ENCODE measurements at regions not wholly inside any gene's neighbourhood (a gene's known extent, or its start where the extent isn't known, plus 50 kb on each side); places are given as distances from the start of the nearest gene placed in this dataset.

DNA sequence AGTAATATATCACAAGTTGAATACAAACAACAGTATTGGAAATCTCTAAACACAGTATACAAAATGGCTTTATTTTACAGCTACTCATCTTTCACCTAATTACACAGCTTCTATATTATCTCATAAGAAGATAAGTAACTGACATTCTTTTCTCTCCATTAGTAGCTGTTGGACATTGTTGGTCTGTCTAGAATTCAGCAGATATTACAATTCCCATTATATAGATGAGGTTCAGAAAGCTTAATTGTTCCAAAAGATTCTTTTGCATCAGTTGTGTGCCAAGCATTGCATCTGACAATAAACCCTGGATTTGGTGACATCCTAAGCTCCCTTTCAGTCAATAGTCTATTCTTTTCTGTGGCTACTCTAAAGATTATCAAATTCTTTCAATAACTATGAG is 187.0 kb downstream of the NTMT2 start:
- Histone ChIP-seq H2BK5ac (ENCODE audit: low read length) (no peak overlapping the region), H3K9me3 (replicated peaks in 1 of 2; ENCODE audit: control insufficient read depth in 2 of 2, insufficient read depth in 1 of 2, low read depth in 1 of 2, low read length in 2 of 2) (no peaks in the 10 kb centered on the region), H3K4ac (ENCODE audit: low read length) (no peak overlapping the region), H3K79me1 (ENCODE audit: low read depth, low read length) (no peaks in the 10 kb centered on the region), H2BK15ac (ENCODE audit: low read length) (no peak overlapping the region), H3K4me2 (ENCODE audit: insufficient read depth, low read length, poor library complexity, severe bottlenecking) (no peak overlapping the region), H3K14ac (ENCODE audit: low read length) (no peak overlapping the region), H3K23ac (ENCODE audit: low read depth, low read length, poor library complexity) (no peak overlapping the region), H3K36me3 (replicated peaks in 1 of 2; ENCODE audit: control insufficient read depth in 2 of 2, insufficient read depth in 2 of 2, low read length in 2 of 2) (no peaks in the 10 kb centered on the region), H2BK12ac (ENCODE audit: low read length) (no peak overlapping the region), H2AK5ac (ENCODE audit: low read depth, low read length) (no peak overlapping the region), H2BK120ac (ENCODE audit: low read depth, low read length) (no peak overlapping the region), H2AFZ (ENCODE audit: low read length) (no peak overlapping the region), H3K4me1 (ENCODE audit: control insufficient read depth in 2 of 2, insufficient read depth in 1 of 2, low read depth in 1 of 2, low read length in 2 of 2) (no peaks in the 10 kb centered on the region), H4K8ac (ENCODE audit: low read depth, low read length) (no peak overlapping the region), H3K27me3 (ENCODE audit: control insufficient read depth in 3 of 3, insufficient read depth in 3 of 3, low read depth in 1 of 3, low read length in 3 of 3) (no peaks in the 10 kb centered on the region), H3K4me3 (ENCODE audit: low read length in 2 of 2) (no peak overlapping the region), H3K18ac (ENCODE audit: low read length) (no peak overlapping the region), H3K27ac (replicated peaks; ENCODE audit: low read length) (no peak overlapping the region), H3K9ac (ENCODE audit: low read depth, low read length, poor library complexity) (no peak overlapping the region), H4K91ac (ENCODE audit: low read depth, low read length, poor library complexity) (no peak overlapping the region)
- no peak for DNase-seq (ENCODE audit: low spot score)

DNA sequence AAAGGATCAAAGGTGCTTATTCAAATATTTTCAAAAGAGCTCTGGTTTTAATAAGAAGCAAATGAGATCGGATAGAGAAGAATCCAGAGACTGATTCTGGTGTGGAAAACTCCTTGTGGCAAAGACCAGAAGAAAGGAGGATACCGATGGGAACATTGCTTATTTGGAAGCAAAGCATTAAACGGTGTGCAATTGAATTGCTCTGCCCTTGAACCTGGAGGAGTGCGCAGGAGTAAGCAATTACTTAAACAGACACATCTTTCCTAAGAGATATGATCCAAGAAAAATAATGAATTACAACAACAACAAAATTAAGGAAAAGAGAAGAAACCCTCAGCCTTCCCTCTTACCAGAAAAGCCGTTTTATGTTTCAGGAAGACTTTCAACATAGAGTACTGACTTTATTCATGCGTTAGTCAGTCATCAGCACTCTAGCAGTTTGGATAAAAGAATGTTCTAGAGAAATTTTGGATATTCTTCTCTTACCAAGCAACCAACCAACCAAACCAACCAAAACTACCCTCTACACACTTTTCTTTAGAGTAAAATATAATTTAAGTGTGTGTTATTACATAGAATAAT is 191.7 kb downstream of the NTMT2 start:
- no peak overlapping the region for H3K18ac ChIP-seq (ENCODE audit: low read length)
- no peak overlapping the region for H3K9ac ChIP-seq (ENCODE audit: low read depth, low read length, poor library complexity)
- no peak overlapping the region for H3K27ac ChIP-seq (replicated peaks; ENCODE audit: low read length)
- H2AFZ ChIP-seq (ENCODE audit: low read length) = no peak overlapping the region
- H4K8ac ChIP-seq (ENCODE audit: low read depth, low read length) = no peak overlapping the region
- no peaks in the 10 kb centered on the region for H3K9me3 ChIP-seq (replicated peaks in 1 of 2; ENCODE audit: control insufficient read depth in 2 of 2, insufficient read depth in 1 of 2, low read depth in 1 of 2, low read length in 2 of 2)
- H3K4ac ChIP-seq (ENCODE audit: low read length) = no peak overlapping the region
- H3K36me3 ChIP-seq (replicated peaks in 1 of 2; ENCODE audit: control insufficient read depth in 2 of 2, insufficient read depth in 2 of 2, low read length in 2 of 2) = no peaks in the 10 kb centered on the region
- no peaks in the 10 kb centered on the region for H3K79me1 ChIP-seq (ENCODE audit: low read depth, low read length)
- H2BK120ac ChIP-seq (ENCODE audit: low read depth, low read length) = no peak overlapping the region
- H3K4me3 ChIP-seq (ENCODE audit: low read length in 2 of 2) = no peak overlapping the region
- H3K4me2 ChIP-seq (ENCODE audit: insufficient read depth, low read length, poor library complexity, severe bottlenecking) = no peak overlapping the region
- H3K14ac ChIP-seq (ENCODE audit: low read length) = no peak overlapping the region
- H3K4me1 ChIP-seq (ENCODE audit: control insufficient read depth in 2 of 2, insufficient read depth in 1 of 2, low read depth in 1 of 2, low read length in 2 of 2) = no peaks in the 10 kb centered on the region
- no peak overlapping the region for H2BK5ac ChIP-seq (ENCODE audit: low read length)
- H2BK12ac ChIP-seq (ENCODE audit: low read length) = no peak overlapping the region
- no peak overlapping the region for H2BK15ac ChIP-seq (ENCODE audit: low read length)
- no peak overlapping the region for H2AK5ac ChIP-seq (ENCODE audit: low read depth, low read length)
- H3K23ac ChIP-seq (ENCODE audit: low read depth, low read length, poor library complexity) = no peak overlapping the region
- no peak for DNase-seq (ENCODE audit: low spot score)
- WGBS, 2 donors (ENCODE audit: extremely low coverage in 2 of 2, insufficient read length in 2 of 2, insufficient replicate concordance in 1 of 2) = no CpG with 5 or more reads among the region's 6 CpGs
- H4K91ac ChIP-seq (ENCODE audit: low read depth, low read length, poor library complexity) = no peak overlapping the region
- no peaks in the 10 kb centered on the region for H3K27me3 ChIP-seq (ENCODE audit: control insufficient read depth in 3 of 3, insufficient read depth in 3 of 3, low read depth in 1 of 3, low read length in 3 of 3)

DNA sequence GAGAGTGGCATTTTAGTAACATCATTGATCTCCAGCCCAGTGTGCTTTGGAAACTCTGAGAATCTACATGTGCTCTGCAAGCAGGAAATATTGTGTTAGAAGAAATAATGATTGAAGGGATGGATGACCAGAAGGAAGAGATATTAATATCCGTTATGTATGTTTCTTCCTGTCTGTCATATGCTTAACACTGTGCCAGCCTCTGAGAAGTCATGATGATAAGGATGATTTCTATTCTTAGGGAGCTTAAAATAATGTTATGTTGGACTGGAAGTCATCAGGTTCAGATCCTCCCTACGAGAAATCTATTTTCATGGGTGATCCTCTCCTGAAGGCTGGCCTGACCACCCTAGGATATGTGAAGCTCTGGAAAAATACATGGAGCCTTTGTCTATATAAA is 192.4 kb upstream of the GORAB start:
- no peak overlapping the region for H3K18ac ChIP-seq (ENCODE audit: low read length)
- no peaks in the 10 kb centered on the region for H3K27me3 ChIP-seq (ENCODE audit: control insufficient read depth in 3 of 3, insufficient read depth in 3 of 3, low read depth in 1 of 3, low read length in 3 of 3)
- no peak overlapping the region for H2BK120ac ChIP-seq (ENCODE audit: low read depth, low read length)
- no peak overlapping the region for H3K14ac ChIP-seq (ENCODE audit: low read length)
- H3K4me1 ChIP-seq (ENCODE audit: control insufficient read depth in 2 of 2, insufficient read depth in 1 of 2, low read depth in 1 of 2, low read length in 2 of 2) = no peaks in the 10 kb centered on the region
- H2AK5ac ChIP-seq (ENCODE audit: low read depth, low read length) = no peak overlapping the region
- no peak overlapping the region for H4K8ac ChIP-seq (ENCODE audit: low read depth, low read length)
- no peak overlapping the region for H3K4me2 ChIP-seq (ENCODE audit: insufficient read depth, low read length, poor library complexity, severe bottlenecking)
- no peak overlapping the region for H3K4ac ChIP-seq (ENCODE audit: low read length)
- no peak overlapping the region for H2AFZ ChIP-seq (ENCODE audit: low read length)
- no peak overlapping the region for H3K4me3 ChIP-seq (ENCODE audit: low read length in 2 of 2)
- no peak overlapping the region for H4K91ac ChIP-seq (ENCODE audit: low read depth, low read length, poor library complexity)
- no peak overlapping the region for H2BK12ac ChIP-seq (ENCODE audit: low read length)
- no peaks in the 10 kb centered on the region for H3K36me3 ChIP-seq (replicated peaks in 1 of 2; ENCODE audit: control insufficient read depth in 2 of 2, insufficient read depth in 2 of 2, low read length in 2 of 2)
- H3K9ac ChIP-seq (ENCODE audit: low read depth, low read length, poor library complexity) = no peak overlapping the region
- H3K23ac ChIP-seq (ENCODE audit: low read depth, low read length, poor library complexity) = no peak overlapping the region
- H3K79me1 ChIP-seq (ENCODE audit: low read depth, low read length) = no peaks in the 10 kb centered on the region
- no peak overlapping the region for H3K27ac ChIP-seq (replicated peaks; ENCODE audit: low read length)
- H2BK15ac ChIP-seq (ENCODE audit: low read length) = no peak overlapping the region
- no peaks in the 10 kb centered on the region for H3K9me3 ChIP-seq (replicated peaks in 1 of 2; ENCODE audit: control insufficient read depth in 2 of 2, insufficient read depth in 1 of 2, low read depth in 1 of 2, low read length in 2 of 2)
- no peak overlapping the region for H2BK5ac ChIP-seq (ENCODE audit: low read length)
- WGBS, 2 donors (ENCODE audit: extremely low coverage in 2 of 2, insufficient read length in 2 of 2, insufficient replicate concordance in 1 of 2) = no CpG with 5 or more reads among the region's 2 CpGs
- no peak for DNase-seq (ENCODE audit: low spot score)

DNA sequence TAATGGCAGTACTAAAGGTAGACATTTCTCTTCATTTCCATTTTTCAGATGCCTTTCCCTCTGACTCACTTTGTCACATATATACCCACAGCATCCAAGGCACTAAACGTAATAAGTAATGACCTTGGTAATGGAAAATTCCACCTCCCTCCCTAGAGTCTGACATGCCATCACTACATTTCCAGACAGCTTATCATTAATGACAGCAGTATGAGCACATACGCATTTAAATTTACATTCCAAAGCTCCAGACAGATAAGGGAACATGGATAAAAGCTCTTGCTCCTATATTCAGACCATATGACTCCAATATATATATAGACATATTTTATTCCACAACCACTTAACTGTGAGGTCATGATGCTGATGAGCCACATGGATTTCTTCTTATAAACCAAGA is 191.7 kb upstream of the GORAB start:
- no peak overlapping the region for H2AFZ ChIP-seq (ENCODE audit: low read length)
- no peak overlapping the region for H3K4me3 ChIP-seq (ENCODE audit: low read length in 2 of 2)
- no peaks in the 10 kb centered on the region for H3K4me1 ChIP-seq (ENCODE audit: control insufficient read depth in 2 of 2, insufficient read depth in 1 of 2, low read depth in 1 of 2, low read length in 2 of 2)
- H3K36me3 ChIP-seq (replicated peaks in 1 of 2; ENCODE audit: control insufficient read depth in 2 of 2, insufficient read depth in 2 of 2, low read length in 2 of 2) = no peaks in the 10 kb centered on the region
- H2BK5ac ChIP-seq (ENCODE audit: low read length) = no peak overlapping the region
- H2BK120ac ChIP-seq (ENCODE audit: low read depth, low read length) = no peak overlapping the region
- no peak overlapping the region for H3K14ac ChIP-seq (ENCODE audit: low read length)
- DNase-seq (ENCODE audit: low spot score) = no peak
- no peak overlapping the region for H3K27ac ChIP-seq (replicated peaks; ENCODE audit: low read length)
- H3K4me2 ChIP-seq (ENCODE audit: insufficient read depth, low read length, poor library complexity, severe bottlenecking) = no peak overlapping the region
- H4K91ac ChIP-seq (ENCODE audit: low read depth, low read length, poor library complexity) = no peak overlapping the region
- no peaks in the 10 kb centered on the region for H3K27me3 ChIP-seq (ENCODE audit: control insufficient read depth in 3 of 3, insufficient read depth in 3 of 3, low read depth in 1 of 3, low read length in 3 of 3)
- H4K8ac ChIP-seq (ENCODE audit: low read depth, low read length) = no peak overlapping the region
- H3K18ac ChIP-seq (ENCODE audit: low read length) = no peak overlapping the region
- H3K9me3 ChIP-seq (replicated peaks in 1 of 2; ENCODE audit: control insufficient read depth in 2 of 2, insufficient read depth in 1 of 2, low read depth in 1 of 2, low read length in 2 of 2) = no peaks in the 10 kb centered on the region
- H3K79me1 ChIP-seq (ENCODE audit: low read depth, low read length) = no peaks in the 10 kb centered on the region
- WGBS, 2 donors (ENCODE audit: extremely low coverage in 2 of 2, insufficient read length in 2 of 2, insufficient replicate concordance in 1 of 2) = no CpG with 5 or more reads among the region's 2 CpGs
- H2BK15ac ChIP-seq (ENCODE audit: low read length) = no peak overlapping the region
- H3K9ac ChIP-seq (ENCODE audit: low read depth, low read length, poor library complexity) = no peak overlapping the region
- no peak overlapping the region for H3K4ac ChIP-seq (ENCODE audit: low read length)
- H3K23ac ChIP-seq (ENCODE audit: low read depth, low read length, poor library complexity) = no peak overlapping the region
- H2BK12ac ChIP-seq (ENCODE audit: low read length) = no peak overlapping the region
- H2AK5ac ChIP-seq (ENCODE audit: low read depth, low read length) = no peak overlapping the region

Data from neuronal stem cell (in vitro differentiated cells).